ENCODE measurements at regions not wholly inside any gene's neighbourhood (a gene's known extent, or its start where the extent isn't known, plus 50 kb on each side); places are given as distances from the start of the nearest gene placed in this dataset.

GRCh38 chr2:128755695-128756364 lies 437.2 kb upstream of the HS6ST1 start:
- TF ChIP-seq CTCF (IDR thresholded peaks at IDR 0.05; ENCODE audit: insufficient read depth, low read length, poor library complexity, severe bottlenecking) (no peak), EZH2phosphoT487 (conservative IDR thresholded peaks at IDR 0.05; ENCODE audit: low read length) (no peak)
